HG02938 (cell line): ENCODE measurements at regions not wholly inside any gene's neighbourhood (a gene's known extent, or its start where the extent isn't known, plus 50 kb on each side); places are given as distances from the start of the nearest gene placed in this dataset.
"Not testable (repeated sequence)": the region's sequence is repeated elsewhere in the genome, so short reads cannot be mapped to it uniquely, and the experiment has no call there.

Experiments used
- ATAC-seq: cut with Tn5 transposase; IDR thresholded peaks from one replicate; pipeline ENCODE4 v1.9.1; 2021; ENCODE audit warnings: mild to moderate bottlenecking, moderate library complexity; ENCODE audit not compliant: unreplicated experiment

DNA sequence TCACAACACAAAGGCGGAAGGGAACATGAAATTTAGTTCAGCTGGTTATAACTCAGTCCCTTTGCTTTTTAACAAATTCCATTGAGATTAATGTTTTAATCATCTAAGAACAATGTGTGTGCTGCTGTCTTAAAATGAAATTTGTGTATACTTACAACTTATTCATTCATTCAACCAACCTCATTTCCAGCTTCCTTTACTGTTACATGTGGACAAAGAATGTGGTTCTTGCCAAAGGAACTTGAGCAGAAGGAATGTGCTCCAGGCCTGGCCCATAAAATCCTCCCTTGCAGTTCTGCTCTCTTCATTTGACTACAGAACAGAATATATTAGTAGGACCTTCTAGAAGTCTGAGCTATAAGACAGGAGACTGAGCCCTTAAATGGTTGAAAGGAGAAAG, 176.8 kb upstream of the GLRA2 start:
- no peak for ATAC-seq

DNA sequence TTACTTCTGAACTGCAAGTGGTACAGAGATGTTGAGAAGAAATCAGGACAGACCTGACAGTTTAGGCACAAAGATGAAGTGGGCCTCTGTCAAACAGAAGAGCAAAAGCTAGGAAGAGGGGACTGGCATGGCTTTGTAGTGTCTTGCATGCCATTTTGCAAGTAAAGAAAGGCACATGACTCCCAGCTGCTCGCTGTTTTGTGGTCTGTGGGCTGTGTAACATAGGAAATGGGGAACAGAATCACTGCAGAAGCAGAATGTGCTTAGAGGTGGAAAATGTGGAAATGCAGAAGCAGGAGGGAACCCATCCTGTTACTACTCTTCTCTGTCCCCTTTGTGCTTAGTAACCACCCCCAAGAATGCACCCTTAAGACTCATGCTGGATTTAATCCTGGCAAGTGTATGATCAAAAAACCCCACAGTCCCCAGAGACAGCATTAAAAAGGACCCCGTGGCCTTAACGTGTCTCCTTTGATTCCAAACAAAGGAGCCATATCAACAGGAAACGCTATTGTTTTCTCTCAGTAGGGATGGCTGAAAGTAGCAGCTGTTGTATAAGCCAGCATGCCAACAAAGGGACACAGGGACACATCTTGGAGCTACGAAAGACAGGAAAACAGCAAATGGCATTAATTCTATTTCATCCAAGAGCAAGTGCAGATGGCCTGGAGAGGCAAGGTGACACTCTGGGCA, 177.6 kb upstream of the GLRA2 start:
- ATAC-seq = no peak

DNA sequence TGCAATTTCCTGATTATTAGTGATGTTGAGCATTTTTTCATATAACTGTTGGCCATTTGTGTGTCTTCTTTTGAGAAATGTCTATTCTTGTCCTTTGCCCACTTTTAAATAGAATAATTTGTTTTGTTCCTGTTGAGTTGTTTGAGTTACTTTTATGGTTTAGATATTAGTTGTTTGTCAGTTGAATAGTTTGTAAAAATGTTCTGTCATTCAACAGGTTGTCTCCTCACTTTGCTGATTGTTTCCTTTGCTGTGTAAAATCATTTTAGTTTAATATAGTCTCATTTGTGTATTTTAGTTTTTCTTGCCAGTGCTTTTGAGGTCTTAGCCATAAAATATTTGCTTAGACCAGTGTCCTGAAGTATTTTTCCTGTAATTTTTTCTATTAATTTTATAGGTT, 181.8 kb upstream of the GLRA2 start:
- no peak for ATAC-seq

DNA sequence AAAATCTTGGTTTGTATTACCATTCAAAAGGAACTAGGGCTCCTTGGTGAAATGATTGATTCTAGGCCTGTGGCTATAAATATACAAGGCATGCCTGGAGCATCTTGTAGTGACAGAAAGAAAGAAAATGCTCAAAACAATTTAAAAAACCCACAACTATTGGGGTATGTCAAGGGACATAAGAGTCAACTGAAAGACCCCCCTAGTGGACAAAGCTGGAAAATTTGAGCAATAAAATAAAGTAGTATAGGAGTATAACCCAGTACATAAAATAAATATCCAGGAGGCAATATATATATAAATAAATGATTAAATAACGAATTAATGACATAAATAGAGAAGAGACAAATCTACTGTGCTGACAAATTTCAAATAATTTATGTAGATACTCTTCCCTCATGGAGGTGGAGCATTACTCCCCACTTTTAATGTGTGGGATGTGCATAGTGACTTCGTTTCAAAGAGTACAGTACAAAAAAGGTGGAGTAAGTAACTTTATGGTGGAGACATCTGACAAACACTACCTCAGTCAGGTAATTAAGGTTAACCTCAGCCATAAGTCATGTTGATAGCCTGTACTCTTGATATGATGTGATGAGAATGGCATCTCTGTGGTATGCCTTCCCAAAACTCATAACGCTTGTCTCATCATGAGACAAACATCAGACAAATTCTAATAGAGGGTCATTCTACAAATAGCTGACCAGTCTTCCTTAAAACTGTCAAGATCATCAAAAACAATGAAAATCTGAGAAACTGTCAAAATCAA, 185.0 kb upstream of the GLRA2 start:
- ATAC-seq = no peak

DNA sequence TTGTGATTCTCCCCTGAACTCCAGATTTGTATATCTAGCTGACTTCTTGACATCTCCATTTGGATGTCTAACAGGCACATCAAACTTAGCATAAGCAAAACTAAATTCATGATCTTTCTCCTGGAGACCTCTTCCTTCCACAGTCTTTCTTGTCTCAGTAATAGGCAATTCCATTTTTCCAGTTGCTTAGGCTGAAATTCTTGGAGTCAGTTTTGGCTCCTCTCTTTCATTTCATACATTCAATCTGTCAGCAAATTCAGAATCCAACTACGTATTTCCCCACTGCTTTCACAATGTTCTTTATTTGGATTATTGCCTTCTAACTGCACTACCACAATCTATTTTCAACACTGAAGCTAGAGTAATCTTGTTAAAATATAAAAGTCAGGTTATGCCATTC, 219.9 kb upstream of the GLRA2 start:
- no peak for ATAC-seq

GRCh38 chrX:14308976-14309375, 220.4 kb upstream of the GLRA2 start:
- not testable (repeated sequence) for ATAC-seq

- no peak for ATAC-seq
Observed at GRCh38 chrX:14303891-14304290, 225.4 kb upstream of the GLRA2 start.

DNA sequence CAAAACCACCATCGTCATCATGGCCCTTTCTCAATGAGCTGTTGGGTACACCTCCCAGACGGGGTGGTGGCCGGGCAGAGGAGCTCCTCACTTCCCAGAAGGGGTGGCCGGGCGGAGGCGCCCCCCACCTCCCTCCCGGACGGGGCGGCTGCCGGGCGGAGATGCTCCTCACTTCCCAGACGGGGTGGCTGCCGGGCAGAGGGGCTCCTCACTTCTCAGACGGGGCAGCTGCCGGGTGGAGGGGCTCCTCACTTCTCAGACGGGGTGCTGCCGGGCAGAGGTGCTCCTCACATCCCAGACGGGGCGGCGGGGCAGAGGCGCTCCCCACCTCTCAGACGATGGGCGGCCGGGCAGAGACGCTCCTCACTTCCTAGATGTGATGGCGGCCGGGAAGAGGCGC, 226.8 kb upstream of the GLRA2 start:
- ATAC-seq = not testable (repeated sequence)

GRCh38 chrX:14300376-14300775, 229.0 kb upstream of the GLRA2 start:
- no peak for ATAC-seq

DNA sequence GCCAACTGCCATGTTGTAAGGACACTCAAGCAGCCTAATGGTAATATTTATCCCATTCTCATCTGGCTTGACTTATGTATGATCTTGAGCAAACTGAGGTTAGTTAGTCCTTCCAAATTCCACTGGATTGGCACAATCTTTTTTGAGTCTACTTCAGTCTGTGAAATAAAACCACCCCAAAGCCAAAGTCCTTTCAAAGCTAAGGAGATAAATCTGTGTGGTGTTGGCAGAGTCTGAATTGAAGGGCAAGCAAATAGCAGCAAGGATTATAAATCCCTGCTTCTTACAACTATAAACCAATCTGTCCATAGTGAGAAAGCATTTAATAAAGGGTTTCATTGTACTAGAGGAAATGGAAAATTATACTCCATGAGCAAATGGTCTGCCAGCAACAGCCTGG, 233.9 kb upstream of the GLRA2 start:
- ATAC-seq = no peak

- no peak for ATAC-seq
Observed at GRCh38 chrX:14291666-14292500, 237.5 kb upstream of the GLRA2 start.

DNA sequence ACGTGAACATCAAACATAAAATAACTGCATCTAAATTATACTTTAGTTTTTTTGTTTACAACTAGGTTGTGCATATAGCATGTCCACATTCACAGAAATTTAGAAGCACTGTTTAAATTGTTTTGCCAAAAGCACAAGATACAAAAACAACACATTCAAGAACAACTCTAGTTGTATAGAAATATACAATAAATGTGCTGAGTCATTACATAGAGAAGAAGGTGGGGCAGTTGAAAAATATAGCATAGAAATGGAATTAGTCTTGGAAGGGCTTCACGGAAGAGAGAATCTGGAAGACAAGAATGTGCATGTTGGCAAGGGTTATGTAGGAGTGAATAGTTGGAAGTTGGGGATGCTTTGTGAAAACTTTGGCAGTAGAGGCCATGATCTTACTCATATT, 239.0 kb upstream of the GLRA2 start:
- no peak for ATAC-seq

- ATAC-seq = no peak
Observed at GRCh38 chrX:14274691-14275090, 245.0 kb upstream of the GEMIN8 start.

DNA sequence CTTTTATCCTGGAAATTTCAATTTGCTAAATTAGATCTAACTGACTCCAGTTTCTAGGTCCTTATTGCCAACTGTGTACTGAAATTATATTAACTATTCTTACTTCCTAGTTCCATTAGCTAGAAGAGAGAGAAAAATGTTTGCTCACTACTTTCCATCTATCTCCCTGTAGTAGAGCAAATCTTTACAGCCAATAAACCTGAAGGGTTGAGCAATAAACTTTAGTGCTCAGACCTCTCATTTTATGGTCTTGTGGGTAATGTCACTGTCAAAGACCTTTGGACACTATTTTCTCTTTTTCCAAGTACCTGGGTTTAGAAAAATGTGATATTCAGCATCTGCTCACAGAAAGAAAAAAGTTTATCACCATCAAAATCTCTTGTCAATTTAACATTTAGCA, 237.5 kb upstream of the GEMIN8 start:
- ATAC-seq = no peak

DNA sequence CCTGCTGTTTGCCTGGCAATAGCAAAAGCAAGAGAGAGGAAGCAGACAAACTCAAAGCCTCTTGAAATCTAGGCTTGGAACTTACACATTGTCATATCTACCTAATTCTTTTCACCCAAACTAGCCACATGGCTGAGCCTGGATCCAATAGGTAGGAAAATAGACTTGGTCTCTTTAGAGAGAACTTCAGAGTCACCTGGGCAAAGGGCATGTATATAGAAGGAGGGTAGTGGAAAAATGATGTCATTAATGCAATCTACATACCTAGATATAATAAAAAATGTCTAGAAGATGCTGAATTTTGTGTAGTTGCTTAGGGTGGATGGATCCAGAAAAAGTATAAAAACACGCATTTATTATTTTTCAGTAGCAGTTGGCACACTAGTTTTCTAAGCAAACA, 237.0 kb upstream of the GEMIN8 start:
- no peak for ATAC-seq

GRCh38 chrX:14243823-14244222, 214.1 kb upstream of the GEMIN8 start:
- ATAC-seq = no peak

DNA sequence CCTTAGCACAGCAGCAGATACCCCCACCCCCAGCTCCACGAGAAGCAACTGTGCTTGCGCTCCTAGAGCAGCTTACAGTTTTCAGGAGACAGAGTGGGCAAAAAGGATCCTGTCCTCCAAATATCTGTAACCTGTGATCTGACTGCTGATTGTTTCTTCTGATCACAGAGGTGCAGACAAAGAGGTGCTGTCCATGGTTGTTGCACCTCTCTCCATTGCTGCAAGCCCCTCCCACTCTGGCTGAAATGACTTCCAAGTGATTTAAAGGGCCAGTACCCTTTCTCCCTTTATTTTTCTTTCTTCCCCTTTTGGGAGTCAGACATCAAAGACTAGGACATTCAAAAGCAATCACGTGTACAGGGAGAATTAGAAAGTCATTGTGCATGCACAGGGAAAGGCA, 205.3 kb upstream of the GEMIN8 start:
- ATAC-seq = no peak

GRCh38 chrX:14232688-14233087, 203.0 kb upstream of the GEMIN8 start:
- no peak for ATAC-seq

DNA sequence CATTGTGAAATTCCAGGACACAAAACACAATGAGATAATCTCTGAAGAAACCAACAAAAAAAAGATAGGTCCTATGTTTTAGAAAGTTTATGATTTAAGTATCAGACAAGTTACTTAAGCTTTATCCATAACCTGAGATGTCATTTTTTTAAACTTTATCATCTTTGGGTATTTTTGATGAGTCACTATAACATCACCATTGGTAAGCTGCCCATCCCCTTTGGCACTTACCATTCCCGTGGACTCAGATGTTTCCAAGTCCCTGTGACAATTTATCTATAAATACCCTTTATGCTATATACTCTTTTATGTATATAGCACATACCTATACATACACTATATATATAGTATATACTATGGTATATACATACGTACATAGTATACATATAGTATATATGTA, 198.9 kb upstream of the GEMIN8 start:
- no peak for ATAC-seq

- no peak for ATAC-seq
Observed at GRCh38 chrX:14220386-14220944, 190.8 kb upstream of the GEMIN8 start.

- no peak for ATAC-seq
Observed at GRCh38 chrX:14209034-14209433, 179.3 kb upstream of the GEMIN8 start.
